GM12891 (cell line): ENCODE measurements at regions not wholly inside any gene's neighbourhood (a gene's known extent, or its start where the extent isn't known, plus 50 kb on each side); places are given as distances from the start of the nearest gene placed in this dataset.

ENCODE experiments used
- DNase-seq: peaks from one replicate; pipeline ENCODE4 v3.0.0; 2011; ENCODE audit warnings: low spot score; ENCODE audit not compliant: insufficient read length
- FAIRE-seq: peaks from 2 replicates; lab custom pipeline; 2011; peaks lifted over from hg19 to GRCh38; lab: Jason Lieb, UNC
- PAX5 ChIP-seq: IDR thresholded peaks from 2 replicates; pipeline ENCODE4 v1.6.1; 2011; ENCODE audit warnings: low read length, moderate library complexity, mild to moderate bottlenecking; ENCODE audit not compliant: insufficient read depth, severe bottlenecking
- POLR2A ChIP-seq: IDR thresholded peaks from 2 replicates; pipeline ENCODE4 v1.6.1; 2011; ENCODE audit warnings: low read depth, low read length, control low read depth
- POLR2AphosphoS5 ChIP-seq: IDR thresholded peaks from 2 replicates; pipeline ENCODE4 v1.6.1; 2011; ENCODE audit warnings: low read depth, low read length, control low read depth
- POU2F2 ChIP-seq: IDR thresholded peaks from 2 replicates; pipeline ENCODE4 v1.6.1; 2011; ENCODE audit warnings: low read depth, mild to moderate bottlenecking, control low read depth, low read length, moderate library complexity
- SPI1 ChIP-seq: IDR thresholded peaks from 2 replicates; pipeline ENCODE4 v1.6.1; 2011; ENCODE audit warnings: low read depth, low read length, control low read depth
- TAF1 ChIP-seq: IDR thresholded peaks from 2 replicates; pipeline ENCODE4 v1.6.1; 2011; ENCODE audit warnings: low read depth, low read length, control low read depth

GRCh38 chr4:163621821-163622220, 127.3 kb downstream of the TMA16 start:
- DNase-seq (no peak), FAIRE-seq (no peak)
- TF ChIP-seq PAX5, result no peak
- TF ChIP-seq POLR2A, result no peak
- no peak for TF ChIP-seq POLR2AphosphoS5
- TF ChIP-seq SPI1, result no peak
- no peak for TF ChIP-seq POU2F2
- no peak for TF ChIP-seq TAF1

GRCh38 chr4:163622379-163623035, 128.0 kb downstream of the TMA16 start:
- FAIRE-seq (no peak), DNase-seq (no peak)
- no peak for TF ChIP-seq TAF1
- no peak for TF ChIP-seq POLR2AphosphoS5
- no peak for TF ChIP-seq PAX5
- no peak for TF ChIP-seq SPI1
- no peak for TF ChIP-seq POU2F2
- TF ChIP-seq POLR2A, result no peak

- no peak for FAIRE-seq
- DNase-seq, result no peak
- TF ChIP-seq PAX5, result no peak
- TF ChIP-seq POLR2AphosphoS5, result no peak
- no peak for TF ChIP-seq SPI1
- TF ChIP-seq POLR2A, result no peak
- no peak for TF ChIP-seq TAF1
- TF ChIP-seq POU2F2, result no peak
These were observed 129.3 kb downstream of the TMA16 start for GRCh38 chr4:163623787-163624186.

GRCh38 chr4:163624727-163625126, 130.2 kb downstream of the TMA16 start:
- FAIRE-seq (no peak), DNase-seq (no peak)
- TF ChIP-seq POLR2A, result no peak
- TF ChIP-seq POLR2AphosphoS5, result no peak
- TF ChIP-seq SPI1, result no peak
- no peak for TF ChIP-seq POU2F2
- TF ChIP-seq PAX5, result no peak
- no peak for TF ChIP-seq TAF1

GRCh38 chr4:163631288-163631687, 136.8 kb downstream of the TMA16 start:
- FAIRE-seq (no peak), DNase-seq (no peak)

GRCh38 chr4:163638909-163639308, 144.4 kb downstream of the TMA16 start:
- FAIRE-seq (no peak), DNase-seq (no peak)
- TF ChIP-seq POLR2A (no peak), PAX5 (no peak)

More at GRCh38 chr4:163631288-163631687, 136.8 kb downstream of the TMA16 start:
- TF ChIP-seq POLR2AphosphoS5, result no peak

- no peak for FAIRE-seq
- no peak for TF ChIP-seq TAF1
- no peak for TF ChIP-seq POU2F2
- no peak for TF ChIP-seq PAX5
- no peak for TF ChIP-seq POLR2A
- TF ChIP-seq SPI1, result no peak
- no peak for TF ChIP-seq POLR2AphosphoS5
- DNase-seq, result no peak
These were observed 155.1 kb downstream of the TMA16 start for GRCh38 chr4:163649557-163650091.

DNA sequence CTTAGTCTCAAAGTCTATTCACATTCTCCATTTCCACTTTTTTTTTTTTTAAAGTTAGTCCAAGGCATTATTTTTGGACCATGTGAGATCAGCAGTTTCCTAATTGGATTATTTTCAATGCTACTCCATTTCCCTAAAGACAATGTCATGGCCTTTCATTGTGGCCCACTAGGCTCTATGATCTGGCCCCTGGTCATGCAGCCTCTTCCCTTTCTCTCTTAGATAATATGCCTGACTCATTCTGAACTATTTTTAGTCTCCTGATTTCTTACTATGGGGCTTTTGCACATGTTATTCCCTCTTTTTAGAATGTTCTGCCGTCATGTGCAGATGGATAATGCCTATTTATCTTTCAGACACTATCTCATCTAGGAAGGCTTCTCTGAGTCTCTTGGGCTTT, 157.3 kb downstream of the TMA16 start:
- DNase-seq (no peak), FAIRE-seq (no peak)

DNA sequence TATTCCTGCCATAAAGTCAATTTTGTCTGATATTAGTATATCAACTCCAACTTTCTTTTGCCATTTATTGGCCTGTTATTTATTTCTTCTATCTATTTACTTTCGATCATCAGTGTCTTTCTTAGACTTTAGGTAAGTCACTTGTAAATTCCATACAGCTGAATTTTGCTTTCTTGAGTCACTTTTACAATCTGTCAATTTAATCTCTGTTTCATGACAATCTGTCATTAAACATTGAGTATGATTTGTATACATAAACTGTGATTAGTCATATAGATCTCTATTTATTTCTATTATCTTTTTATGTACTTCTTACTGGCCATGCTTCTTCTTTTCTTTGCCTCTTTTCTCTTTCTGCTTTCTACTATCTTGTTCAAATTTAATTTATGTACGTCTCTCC, 160.1 kb downstream of the TMA16 start:
- DNase-seq, result no peak
- TF ChIP-seq SPI1 (no peak), POU2F2 (no peak), TAF1 (no peak), POLR2A (no peak), POLR2AphosphoS5 (no peak), PAX5 (no peak)
- FAIRE-seq, result no peak

More for the DNA sequence above, 157.3 kb downstream of the TMA16 start:
- no peak for TF ChIP-seq SPI1
- no peak for TF ChIP-seq TAF1
- no peak for TF ChIP-seq POU2F2
- no peak for TF ChIP-seq POLR2A
- TF ChIP-seq POLR2AphosphoS5, result no peak
- TF ChIP-seq PAX5, result no peak

- TF ChIP-seq PAX5 (no peak), SPI1 (no peak), TAF1 (no peak), POLR2A (no peak), POLR2AphosphoS5 (no peak), POU2F2 (no peak)
- FAIRE-seq (no peak), DNase-seq (no peak)
These were observed 166.1 kb downstream of the TMA16 start for GRCh38 chr4:163660636-163661035.
